Bronchial epithelial cell (primary cell): ENCODE measurements at regions not wholly inside any gene's neighbourhood (a gene's known extent, or its start where the extent isn't known, plus 50 kb on each side); places are given as distances from the start of the nearest gene placed in this dataset.
A peak's percentile ranks its signal among the peaks of the same experiment; 100 is the strongest.

ENCODE experiments used
- DNase-seq: peaks from one replicate; pipeline ENCODE4 v3.0.0-alpha.2; 2010; ENCODE audit warnings: low read depth
- FAIRE-seq: peaks from 2 replicates; lab custom pipeline; 2011; peaks lifted over from hg19 to GRCh38; lab: Jason Lieb, UNC
- H3K27me3 ChIP-seq: 2 replicates; pipeline ENCODE4 v1.5.1; 2011; ENCODE audit warnings: low read length; ENCODE audit not compliant: control insufficient read depth, insufficient read depth
- H3K36me3 ChIP-seq: 2 replicates; pipeline ENCODE4 v1.5.1; 2011; ENCODE audit warnings: low read length; ENCODE audit not compliant: control insufficient read depth, insufficient read depth
- H3K4me3 ChIP-seq: 2 replicates; pipeline ENCODE4 v1.5.1; 2011; ENCODE audit warnings: mild to moderate bottlenecking, low read depth, low read length, control low read depth
- TF ChIP-seq, protein P1 (sequence below): IDR thresholded peaks from 2 replicates; pipeline ENCODE4 v1.5.1; 2011; ENCODE audit warnings: mild to moderate bottlenecking, moderate library complexity, low read length, control low read depth, inconsistent platforms; ENCODE audit not compliant: insufficient read depth, severe bottlenecking

DNA sequence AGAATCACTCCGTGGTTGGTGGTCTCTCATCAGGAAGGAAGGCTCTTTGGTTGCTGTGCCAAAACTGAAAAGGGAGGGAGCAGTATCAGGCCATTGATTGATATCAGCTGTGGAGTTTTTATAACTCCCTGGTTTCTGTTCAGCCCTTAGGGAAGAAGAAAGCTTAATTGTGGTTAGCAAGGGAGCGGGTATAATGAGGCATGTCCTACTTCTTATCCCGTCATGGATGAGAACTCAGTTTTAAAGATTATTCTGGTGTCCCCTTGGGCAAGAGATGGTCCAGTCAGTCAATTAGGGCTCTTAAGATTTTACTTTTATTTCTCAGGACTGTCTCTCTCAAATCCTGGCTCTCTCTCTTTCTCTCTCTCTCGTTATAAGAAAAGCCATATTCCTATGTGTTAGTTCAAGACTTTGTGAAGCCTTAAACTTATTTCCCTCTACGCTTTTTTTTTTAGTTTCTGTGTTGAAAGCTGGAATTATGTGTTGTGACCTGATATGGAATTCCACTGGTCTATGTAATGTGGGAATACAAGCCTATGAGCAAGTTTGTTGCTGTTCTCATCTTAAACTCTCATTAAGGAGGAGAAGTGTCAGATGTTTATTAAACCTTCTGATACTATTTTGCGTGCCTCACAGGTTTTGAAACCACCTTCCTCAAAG lies 514.0 kb upstream of the CDH2 start:
- DNase-seq = peak; percentile 24
- no peak for FAIRE-seq
- Histone ChIP-seq H3K27me3 (no peaks in the 10 kb centered on the region), H3K4me3 (no peak overlapping the region), H3K36me3 (no peaks in the 10 kb centered on the region)
- TF ChIP-seq, protein P1, sequence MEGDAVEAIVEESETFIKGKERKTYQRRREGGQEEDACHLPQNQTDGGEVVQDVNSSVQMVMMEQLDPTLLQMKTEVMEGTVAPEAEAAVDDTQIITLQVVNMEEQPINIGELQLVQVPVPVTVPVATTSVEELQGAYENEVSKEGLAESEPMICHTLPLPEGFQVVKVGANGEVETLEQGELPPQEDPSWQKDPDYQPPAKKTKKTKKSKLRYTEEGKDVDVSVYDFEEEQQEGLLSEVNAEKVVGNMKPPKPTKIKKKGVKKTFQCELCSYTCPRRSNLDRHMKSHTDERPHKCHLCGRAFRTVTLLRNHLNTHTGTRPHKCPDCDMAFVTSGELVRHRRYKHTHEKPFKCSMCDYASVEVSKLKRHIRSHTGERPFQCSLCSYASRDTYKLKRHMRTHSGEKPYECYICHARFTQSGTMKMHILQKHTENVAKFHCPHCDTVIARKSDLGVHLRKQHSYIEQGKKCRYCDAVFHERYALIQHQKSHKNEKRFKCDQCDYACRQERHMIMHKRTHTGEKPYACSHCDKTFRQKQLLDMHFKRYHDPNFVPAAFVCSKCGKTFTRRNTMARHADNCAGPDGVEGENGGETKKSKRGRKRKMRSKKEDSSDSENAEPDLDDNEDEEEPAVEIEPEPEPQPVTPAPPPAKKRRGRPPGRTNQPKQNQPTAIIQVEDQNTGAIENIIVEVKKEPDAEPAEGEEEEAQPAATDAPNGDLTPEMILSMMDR = no peak

DNA sequence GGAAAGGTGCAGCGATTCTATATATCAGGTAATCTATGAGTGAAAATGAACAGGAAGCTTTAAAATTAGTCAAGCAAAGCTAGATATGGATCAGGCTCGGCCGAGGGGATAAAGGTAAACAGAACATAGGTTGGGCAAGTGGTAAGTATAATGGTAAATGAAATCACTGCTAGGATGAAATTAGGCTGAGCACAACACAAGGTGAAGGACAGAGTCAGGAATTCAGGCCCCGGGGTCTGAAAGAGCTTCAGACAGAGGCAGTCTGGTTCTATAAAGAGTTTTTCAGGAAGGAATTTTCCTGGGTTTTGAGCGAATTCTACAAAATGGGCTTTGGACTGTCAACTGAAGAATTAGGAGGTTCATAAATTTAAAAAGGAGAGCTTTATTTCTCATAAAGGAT lies 513.2 kb upstream of the CDH2 start:
- FAIRE-seq = no peak
- Histone ChIP-seq H3K27me3 (no peaks in the 10 kb centered on the region), H3K4me3 (no peak overlapping the region), H3K36me3 (no peaks in the 10 kb centered on the region)
- TF ChIP-seq, protein P1 = no peak
- DNase-seq = no peak

DNA sequence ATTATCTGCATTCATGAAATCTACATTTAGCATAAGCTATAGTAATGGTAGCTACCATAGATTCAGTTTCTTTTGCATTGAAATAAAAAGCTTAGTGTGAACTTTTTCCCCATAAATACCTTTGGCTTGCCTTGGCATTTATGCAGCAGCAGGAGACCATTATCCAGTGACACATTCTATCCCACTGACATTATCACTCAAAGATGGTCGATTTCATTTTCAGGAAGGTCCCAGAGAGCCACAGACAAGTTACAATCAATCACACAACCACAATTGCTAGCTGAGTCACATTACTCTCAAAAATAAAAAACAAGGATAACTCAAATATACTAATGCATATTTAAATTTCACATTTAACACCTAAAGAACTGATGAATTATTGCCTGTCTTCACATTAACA lies 512.7 kb upstream of the CDH2 start:
- no peak overlapping the region for H3K4me3 ChIP-seq
- no peak for DNase-seq
- no peaks in the 10 kb centered on the region for H3K36me3 ChIP-seq
- TF ChIP-seq, protein P1 = no peak
- FAIRE-seq = no peak
- no peaks in the 10 kb centered on the region for H3K27me3 ChIP-seq

DNA sequence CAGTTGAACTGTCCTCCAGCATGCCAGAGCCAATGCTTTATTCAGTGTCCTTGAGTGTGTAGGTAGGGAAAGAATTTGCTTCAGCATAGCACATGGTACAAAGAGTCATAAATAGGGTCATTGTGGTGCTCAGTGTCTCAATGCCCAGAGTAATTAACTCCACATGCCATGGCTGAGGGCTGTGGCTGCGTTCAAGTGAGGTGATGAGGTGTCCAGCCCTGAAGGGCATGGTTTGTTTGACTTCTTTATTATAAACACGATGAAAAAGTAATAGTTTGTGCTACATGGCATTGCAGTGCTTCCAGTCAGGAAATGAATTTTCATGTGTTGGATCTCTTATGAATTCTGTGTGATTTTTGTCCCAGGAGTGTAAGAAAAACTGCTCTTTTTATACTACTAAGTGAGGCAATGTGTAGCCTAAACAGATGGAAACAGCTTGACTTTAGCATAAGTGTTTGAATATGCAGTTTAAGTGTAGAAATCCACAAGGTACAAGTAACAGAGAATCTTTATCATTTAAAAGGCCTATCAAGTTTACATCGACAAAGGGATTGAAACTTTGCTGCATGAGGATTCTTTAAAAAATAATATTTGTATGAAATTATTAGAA lies 507.9 kb upstream of the CDH2 start:
- H3K27me3 ChIP-seq = no peaks in the 10 kb centered on the region
- FAIRE-seq = no peak
- no peaks in the 10 kb centered on the region for H3K36me3 ChIP-seq
- DNase-seq = no peak
- TF ChIP-seq, protein P1 = no peak
- H3K4me3 ChIP-seq = no peak overlapping the region

DNA sequence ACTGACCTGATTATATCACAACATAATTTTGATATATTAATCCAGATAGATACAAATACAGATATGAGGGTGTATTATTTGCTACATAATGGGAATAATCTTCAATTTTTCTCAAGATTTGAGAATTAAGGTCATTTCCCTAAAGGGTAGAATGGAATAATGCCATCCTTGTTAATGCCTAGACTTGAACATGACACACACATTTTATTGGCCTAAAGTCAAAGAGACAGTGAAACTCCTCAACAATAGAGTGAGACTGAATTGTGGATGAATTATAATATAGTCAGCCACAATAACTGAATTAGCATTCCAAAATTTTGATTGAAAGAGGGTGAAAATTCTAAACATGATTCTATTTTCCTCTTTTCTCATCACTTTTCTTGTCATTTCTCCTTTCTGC lies 506.0 kb upstream of the CDH2 start:
- FAIRE-seq (no peak), DNase-seq (peak; percentile 39)
- no peak overlapping the region for H3K4me3 ChIP-seq
- TF ChIP-seq, protein P1 = no peak
- no peaks in the 10 kb centered on the region for H3K36me3 ChIP-seq
- H3K27me3 ChIP-seq = no peaks in the 10 kb centered on the region
